ENCODE measurements at regions not wholly inside any gene's neighbourhood (a gene's known extent, or its start where the extent isn't known, plus 50 kb on each side); places are given as distances from the start of the nearest gene placed in this dataset.

- Histone ChIP-seq H3K4me2 (no peak overlapping the region), H3K27me3 (no peaks in the 10 kb centered on the region), H3K27ac (no peak overlapping the region), H3F3A (ENCODE audit: low read depth) (peaks cover 11% of the 10 kb centered on the region), H3K4me3 (no peak overlapping the region), H4K20me1 (ENCODE audit: low read depth) (no peaks in the 10 kb centered on the region), H3K4me1 (peaks cover 35% of the 10 kb centered on the region), H3K9me3 (ENCODE audit: low read depth) (no peaks in the 10 kb centered on the region), H3K79me2 (ENCODE audit: low read depth) (no peaks in the 10 kb centered on the region), H2AFZ (replicated peaks) (no peak overlapping the region), H3K9ac (no peak overlapping the region), H3K36me3 (no peaks in the 10 kb centered on the region)
- no peak for DNase-seq (ENCODE audit: low spot score)
- Mint-ChIP-seq H3K27ac (no peak overlapping the region), H3K4me1 (peaks cover 45% of the 10 kb centered on the region), H3K27me3 (ENCODE audit: insufficient read depth, low read depth) (peaks cover 35% of the 10 kb centered on the region), H3K9me3 (peaks cover 4% of the 10 kb centered on the region), H3K36me3 (no peaks in the 10 kb centered on the region), H3K4me3 (no peak overlapping the region)
- TF ChIP-seq EZH2phosphoT487 (IDR thresholded peaks at IDR 0.05): no peak
These were observed 459.2 kb downstream of the ARHGEF28 start for GRCh38 chr5:74085186-74085585.

- no peaks in the 10 kb centered on the region for H4K20me1 ChIP-seq (ENCODE audit: low read depth)
- no peak overlapping the region for H3K4me2 ChIP-seq
- H3K9ac ChIP-seq: no peak overlapping the region
- peaks cover 35% of the 10 kb centered on the region for H3K27me3 Mint-ChIP-seq (ENCODE audit: insufficient read depth, low read depth)
- no peak overlapping the region for H3K4me3 Mint-ChIP-seq
- H3K9me3 Mint-ChIP-seq: no peaks in the 10 kb centered on the region
- peaks cover 62% of the 10 kb centered on the region for H3K4me1 Mint-ChIP-seq
- no peak for DNase-seq (ENCODE audit: low spot score)
- no peaks in the 10 kb centered on the region for H3K36me3 Mint-ChIP-seq
- H3K4me1 ChIP-seq: peaks cover 42% of the 10 kb centered on the region
- no peak overlapping the region for H3K27ac ChIP-seq
- H3K9me3 ChIP-seq (ENCODE audit: low read depth): no peaks in the 10 kb centered on the region
- TF ChIP-seq EZH2 (IDR thresholded peaks at IDR 0.05): no peak
- TF ChIP-seq CTCF (IDR thresholded peaks at IDR 0.05): no peak
- no peak for TF ChIP-seq EZH2phosphoT487 (IDR thresholded peaks at IDR 0.05)
- H3K27ac Mint-ChIP-seq: no peak overlapping the region
- H3K36me3 ChIP-seq: no peaks in the 10 kb centered on the region
- H3K27me3 ChIP-seq: no peaks in the 10 kb centered on the region
- H3K79me2 ChIP-seq (ENCODE audit: low read depth): no peaks in the 10 kb centered on the region
- no peak overlapping the region for H3K4me3 ChIP-seq
- H3F3A ChIP-seq (ENCODE audit: low read depth): peaks cover 11% of the 10 kb centered on the region
- no peak overlapping the region for H2AFZ ChIP-seq (replicated peaks)
These were observed 457.2 kb downstream of the ARHGEF28 start for GRCh38 chr5:74083096-74083791.

- peaks cover 2% of the 10 kb centered on the region for H3K9me3 Mint-ChIP-seq
- H3K9me3 ChIP-seq (ENCODE audit: low read depth): no peaks in the 10 kb centered on the region
- peaks cover 11% of the 10 kb centered on the region for H3F3A ChIP-seq (ENCODE audit: low read depth)
- H2AFZ ChIP-seq (replicated peaks): no peak overlapping the region
- no peak overlapping the region for H3K9ac ChIP-seq
- no peaks in the 10 kb centered on the region for H3K79me2 ChIP-seq (ENCODE audit: low read depth)
- DNase-seq (ENCODE audit: low spot score): no peak
- peaks cover 42% of the 10 kb centered on the region for H3K4me1 ChIP-seq
- TF ChIP-seq EZH2phosphoT487 (IDR thresholded peaks at IDR 0.05): no peak
- TF ChIP-seq EZH2 (IDR thresholded peaks at IDR 0.05): no peak
- TF ChIP-seq CTCF (IDR thresholded peaks at IDR 0.05): no peak
- peaks cover 38% of the 10 kb centered on the region for H3K27me3 Mint-ChIP-seq (ENCODE audit: insufficient read depth, low read depth)
- H3K4me3 Mint-ChIP-seq: no peak overlapping the region
- H3K36me3 Mint-ChIP-seq: peaks cover 4% of the 10 kb centered on the region
- no peak overlapping the region for H3K27ac Mint-ChIP-seq
- no peaks in the 10 kb centered on the region for H3K27me3 ChIP-seq
- no peaks in the 10 kb centered on the region for H4K20me1 ChIP-seq (ENCODE audit: low read depth)
- no peak overlapping the region for H3K27ac ChIP-seq
- H3K36me3 ChIP-seq: no peaks in the 10 kb centered on the region
- no peak overlapping the region for H3K4me3 ChIP-seq
- H3K4me2 ChIP-seq: no peak overlapping the region
- H3K4me1 Mint-ChIP-seq: peaks cover 66% of the 10 kb centered on the region
These were observed 456.6 kb downstream of the ARHGEF28 start for GRCh38 chr5:74082512-74083055.

- H3K27me3 Mint-ChIP-seq (ENCODE audit: insufficient read depth, low read depth): peaks cover 34% of the 10 kb centered on the region
- no peak overlapping the region for H3K27ac Mint-ChIP-seq
- H2AFZ ChIP-seq (replicated peaks): no peak overlapping the region
- peaks cover 4% of the 10 kb centered on the region for H3K9me3 Mint-ChIP-seq
- H3K27me3 ChIP-seq: no peaks in the 10 kb centered on the region
- H3K9ac ChIP-seq: no peak overlapping the region
- peaks cover 18% of the 10 kb centered on the region for H3F3A ChIP-seq (ENCODE audit: low read depth)
- H3K79me2 ChIP-seq (ENCODE audit: low read depth): no peaks in the 10 kb centered on the region
- no peak overlapping the region for H3K27ac ChIP-seq
- H3K9me3 ChIP-seq (ENCODE audit: low read depth): no peaks in the 10 kb centered on the region
- peaks cover 7% of the 10 kb centered on the region for H3K36me3 Mint-ChIP-seq
- H3K4me1 ChIP-seq: peaks cover 45% of the 10 kb centered on the region
- H3K36me3 ChIP-seq: no peaks in the 10 kb centered on the region
- peak overlapping the region; percentile 61 for H3K4me2 ChIP-seq
- no peak overlapping the region for H3K4me3 ChIP-seq
- no peak for TF ChIP-seq EZH2phosphoT487 (IDR thresholded peaks at IDR 0.05)
- TF ChIP-seq CTCF (IDR thresholded peaks at IDR 0.05): no peak
- TF ChIP-seq EZH2 (IDR thresholded peaks at IDR 0.05): no peak
- no peak overlapping the region for H3K4me3 Mint-ChIP-seq
- peak; percentile 13 for DNase-seq (ENCODE audit: low spot score)
- H3K4me1 Mint-ChIP-seq: peaks cover 71% of the 10 kb centered on the region
- H4K20me1 ChIP-seq (ENCODE audit: low read depth): no peaks in the 10 kb centered on the region
These were observed 455.1 kb downstream of the ARHGEF28 start for GRCh38 chr5:74081126-74081525.
